ENCODE measurements at regions not wholly inside any gene's neighbourhood (a gene's known extent, or its start where the extent isn't known, plus 50 kb on each side); places are given as distances from the start of the nearest gene placed in this dataset.
"Not testable (repeated sequence)": the region's sequence is repeated elsewhere in the genome, so short reads cannot be mapped to it uniquely, and the experiment has no call there.

DNA sequence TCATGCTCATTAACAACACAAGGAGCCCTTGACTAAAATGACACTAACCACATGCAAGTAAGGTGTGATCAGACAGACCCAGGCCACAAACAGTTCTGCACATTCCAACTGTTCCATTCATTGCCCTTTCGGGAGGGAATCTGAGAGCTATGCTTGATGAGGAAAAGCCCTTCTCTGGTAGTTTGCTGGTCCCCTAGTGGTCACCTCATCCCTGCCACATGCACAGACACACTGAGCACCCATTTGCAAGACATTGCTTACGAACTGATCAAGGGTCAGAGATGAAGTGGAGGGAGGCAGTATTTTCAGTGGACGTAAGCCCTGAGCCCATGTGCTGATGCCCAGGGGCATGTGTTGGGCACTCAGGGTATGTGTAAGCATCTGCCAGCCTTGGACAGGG lies 220.9 kb downstream of the VAPA start:
- H4K20me1 ChIP-seq (ENCODE audit: insufficient read depth, low read depth, low read length); H2AFZ ChIP-seq (ENCODE audit: low read length); H3K9ac ChIP-seq (ENCODE audit: low read length); H3K36me3 ChIP-seq (ENCODE audit: insufficient read depth, low read length); H3K4me3 ChIP-seq (ENCODE audit: low read length); H3K9me2 ChIP-seq (replicated peaks; ENCODE audit: insufficient read depth, low read length); DNase-seq; H3K4me1 ChIP-seq (ENCODE audit: low read length); H3K27me3 ChIP-seq (ENCODE audit: low read length); H3K79me2 ChIP-seq (ENCODE audit: low read length); H3K4me2 ChIP-seq (ENCODE audit: low read depth, low read length, poor library complexity, severe bottlenecking); H3K27ac ChIP-seq (ENCODE audit: low read length); H3K9me3 ChIP-seq (ENCODE audit: low read length): not testable (repeated sequence)

DNA sequence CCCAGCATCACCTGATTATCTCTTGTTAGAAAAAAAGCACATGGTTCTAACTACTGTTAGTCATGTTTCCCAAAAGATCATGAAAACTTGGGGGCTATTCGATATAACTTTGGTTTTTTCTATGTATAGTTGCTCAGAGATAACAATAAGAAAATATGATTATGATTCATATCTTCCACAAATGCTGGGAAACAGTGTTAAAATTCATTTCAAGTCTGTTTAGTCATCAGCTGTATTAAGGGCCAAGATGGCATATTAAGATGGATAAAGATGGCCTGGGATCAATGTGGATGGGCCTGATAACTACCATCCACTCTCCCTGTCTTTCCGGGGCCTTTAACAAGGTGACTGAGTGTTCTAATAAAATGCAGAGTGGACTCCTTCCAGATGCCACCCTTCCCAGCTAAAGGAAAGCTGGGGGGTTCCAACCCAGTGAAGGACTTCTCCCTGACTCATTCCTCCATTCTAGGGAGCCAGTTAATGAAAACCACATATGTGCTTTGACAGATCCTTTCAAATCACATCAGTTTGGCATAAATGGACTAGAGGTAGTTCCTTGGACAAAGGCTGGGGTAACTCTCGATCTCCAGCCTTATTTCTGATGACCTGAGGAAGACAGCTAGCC lies 221.6 kb downstream of the VAPA start:
- Histone ChIP-seq H3K79me2 (ENCODE audit: low read length) (no peaks in the 10 kb centered on the region), H4K20me1 (ENCODE audit: insufficient read depth, low read depth, low read length) (no peaks in the 10 kb centered on the region), H3K4me1 (ENCODE audit: low read length) (no peaks in the 10 kb centered on the region), H3K9me2 (replicated peaks; ENCODE audit: insufficient read depth, low read length) (no peaks in the 10 kb centered on the region), H3K27me3 (ENCODE audit: low read length) (no peaks in the 10 kb centered on the region), H3K4me3 (ENCODE audit: low read length) (no peak overlapping the region), H3K4me2 (ENCODE audit: low read depth, low read length, poor library complexity, severe bottlenecking) (no peak overlapping the region), H3K9me3 (ENCODE audit: low read length) (no peaks in the 10 kb centered on the region), H3K9ac (ENCODE audit: low read length) (no peak overlapping the region), H2AFZ (ENCODE audit: low read length) (no peak overlapping the region), H3K36me3 (ENCODE audit: insufficient read depth, low read length) (no peaks in the 10 kb centered on the region), H3K27ac (ENCODE audit: low read length) (no peak overlapping the region)
- no peak for DNase-seq

DNA sequence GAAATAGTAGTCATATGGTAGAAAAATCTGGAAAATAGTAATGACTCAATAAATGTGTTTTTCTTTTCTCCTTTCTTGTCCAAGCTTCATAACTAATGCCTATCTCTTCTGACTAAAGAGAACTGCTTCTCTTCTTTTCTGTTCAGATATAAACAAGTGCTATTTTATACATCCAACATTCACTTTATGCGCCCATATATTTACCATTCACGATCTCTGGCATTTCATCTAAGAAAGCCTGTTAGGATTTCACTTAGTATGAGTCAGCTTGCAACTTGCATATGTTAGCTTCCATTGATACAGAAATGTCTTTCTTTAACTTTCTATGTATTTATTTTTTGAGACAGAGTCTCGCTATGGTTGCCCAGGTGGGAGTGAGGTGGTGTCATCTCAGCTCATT lies 224.9 kb downstream of the VAPA start:
- no peak for DNase-seq
- Histone ChIP-seq H3K79me2 (ENCODE audit: low read length) (no peaks in the 10 kb centered on the region), H4K20me1 (ENCODE audit: insufficient read depth, low read depth, low read length) (no peaks in the 10 kb centered on the region), H3K9ac (ENCODE audit: low read length) (no peak overlapping the region), H3K27ac (ENCODE audit: low read length) (no peak overlapping the region), H3K9me2 (replicated peaks; ENCODE audit: insufficient read depth, low read length) (no peaks in the 10 kb centered on the region), H2AFZ (ENCODE audit: low read length) (no peak overlapping the region), H3K4me1 (ENCODE audit: low read length) (no peaks in the 10 kb centered on the region), H3K9me3 (ENCODE audit: low read length) (no peaks in the 10 kb centered on the region), H3K36me3 (ENCODE audit: insufficient read depth, low read length) (no peaks in the 10 kb centered on the region), H3K4me3 (ENCODE audit: low read length) (no peak overlapping the region), H3K27me3 (ENCODE audit: low read length) (no peaks in the 10 kb centered on the region), H3K4me2 (ENCODE audit: low read depth, low read length, poor library complexity, severe bottlenecking) (no peak overlapping the region)

DNA sequence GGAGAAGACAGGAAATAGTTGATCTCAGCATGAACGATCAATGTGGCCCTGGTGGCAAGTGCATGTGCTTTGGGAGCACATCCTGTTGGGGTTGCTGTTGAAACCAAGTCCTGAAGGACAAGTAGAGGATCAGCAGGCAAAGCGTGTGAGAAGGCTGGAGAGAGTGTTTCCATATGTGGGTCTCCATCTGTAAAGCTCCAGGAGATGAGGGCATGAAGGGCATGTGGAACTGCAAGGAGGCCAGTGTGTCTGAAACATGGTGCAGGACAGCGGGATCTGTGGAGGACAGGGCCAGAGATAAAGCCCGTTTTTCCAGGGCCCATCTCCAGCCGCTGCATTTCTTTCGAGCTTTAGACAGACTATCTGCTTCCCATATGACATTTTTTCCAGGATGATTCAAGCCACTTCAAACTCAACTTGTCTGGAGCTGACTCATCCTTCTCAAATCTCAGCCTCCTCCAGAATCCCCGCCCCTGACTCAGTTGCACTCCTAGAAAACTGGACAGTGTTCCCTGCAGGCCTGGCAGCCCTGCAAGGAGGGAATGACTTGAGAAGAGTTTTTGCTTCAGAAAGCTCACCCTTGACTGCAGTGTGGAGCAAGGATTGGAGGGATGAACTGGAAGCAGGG lies 226.1 kb downstream of the VAPA start:
- Histone ChIP-seq H2AFZ (ENCODE audit: low read length) (no peak overlapping the region), H3K9ac (ENCODE audit: low read length) (no peak overlapping the region), H3K27me3 (ENCODE audit: low read length) (no peaks in the 10 kb centered on the region), H3K9me3 (ENCODE audit: low read length) (no peaks in the 10 kb centered on the region), H3K9me2 (replicated peaks; ENCODE audit: insufficient read depth, low read length) (no peaks in the 10 kb centered on the region), H3K36me3 (ENCODE audit: insufficient read depth, low read length) (no peaks in the 10 kb centered on the region), H3K79me2 (ENCODE audit: low read length) (no peaks in the 10 kb centered on the region), H4K20me1 (ENCODE audit: insufficient read depth, low read depth, low read length) (no peaks in the 10 kb centered on the region), H3K4me3 (ENCODE audit: low read length) (no peak overlapping the region), H3K4me1 (ENCODE audit: low read length) (no peaks in the 10 kb centered on the region), H3K27ac (ENCODE audit: low read length) (no peak overlapping the region), H3K4me2 (ENCODE audit: low read depth, low read length, poor library complexity, severe bottlenecking) (no peak overlapping the region)
- no peak for DNase-seq

DNA sequence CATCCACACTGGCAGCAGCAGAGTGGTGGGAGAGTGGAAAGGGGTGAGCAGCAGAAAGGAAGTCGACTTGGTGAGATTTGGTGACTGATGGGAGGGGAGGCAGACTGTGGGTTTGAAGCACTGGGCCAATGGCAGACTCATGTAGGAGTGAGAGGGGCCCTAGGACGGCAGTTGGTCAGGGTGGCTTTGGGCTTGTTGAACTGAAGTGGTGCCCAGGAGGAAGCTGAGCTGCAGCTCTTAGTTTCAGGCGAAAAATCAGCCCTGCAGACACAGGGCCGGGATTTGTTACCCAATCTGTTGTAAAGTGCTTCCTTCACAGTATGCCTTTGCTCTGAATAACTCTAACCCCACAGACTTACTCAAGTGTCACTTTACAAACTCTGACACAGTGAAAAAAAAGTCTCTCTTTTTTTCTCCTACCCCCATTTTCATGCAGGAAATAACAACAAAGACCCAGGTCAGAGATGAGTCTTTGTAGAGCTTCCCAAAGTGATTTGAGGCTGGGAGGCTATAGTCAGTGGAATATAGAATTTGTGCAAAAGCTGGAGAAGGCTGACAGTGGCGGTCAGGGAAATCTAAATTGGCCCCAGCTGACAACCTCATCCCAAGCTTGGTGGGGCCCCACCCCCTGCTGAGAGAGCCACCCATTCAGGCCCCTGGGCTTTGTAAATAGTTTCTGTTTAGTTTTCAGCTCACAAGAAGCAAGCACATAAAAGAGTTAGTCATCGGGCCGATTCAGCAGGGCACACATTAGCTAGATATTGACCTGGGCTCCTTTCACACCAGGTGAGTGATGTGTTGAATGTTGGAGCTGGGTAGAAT lies 226.9 kb downstream of the VAPA start:
- Histone ChIP-seq H3K4me2 (ENCODE audit: low read depth, low read length, poor library complexity, severe bottlenecking) (no peak overlapping the region), H3K4me1 (ENCODE audit: low read length) (no peaks in the 10 kb centered on the region), H4K20me1 (ENCODE audit: insufficient read depth, low read depth, low read length) (no peaks in the 10 kb centered on the region), H3K79me2 (ENCODE audit: low read length) (no peaks in the 10 kb centered on the region), H3K9me2 (replicated peaks; ENCODE audit: insufficient read depth, low read length) (no peaks in the 10 kb centered on the region), H2AFZ (ENCODE audit: low read length) (no peak overlapping the region), H3K36me3 (ENCODE audit: insufficient read depth, low read length) (no peaks in the 10 kb centered on the region), H3K27ac (ENCODE audit: low read length) (no peak overlapping the region), H3K9ac (ENCODE audit: low read length) (no peak overlapping the region), H3K4me3 (ENCODE audit: low read length) (no peak overlapping the region), H3K9me3 (ENCODE audit: low read length) (no peaks in the 10 kb centered on the region), H3K27me3 (ENCODE audit: low read length) (no peaks in the 10 kb centered on the region)
- DNase-seq = no peak

DNA sequence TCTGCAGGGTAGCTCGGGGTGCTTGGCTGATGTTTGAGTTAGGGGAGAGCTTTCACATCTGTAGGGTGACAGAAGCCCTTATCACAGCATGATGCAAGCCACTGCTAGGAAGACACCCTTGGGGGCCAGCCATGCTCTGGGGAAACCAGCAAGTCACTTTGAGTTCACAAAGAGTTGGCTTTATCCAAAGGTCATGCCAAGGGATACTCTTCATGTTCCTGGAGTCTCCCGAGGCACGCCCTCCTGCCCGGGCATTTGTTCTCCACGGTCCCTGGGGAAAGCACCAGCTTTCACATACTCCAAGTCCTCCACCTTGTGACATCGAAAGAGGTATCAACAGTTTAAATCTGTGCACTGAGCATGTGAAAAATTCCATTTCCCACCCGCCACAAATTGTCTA lies 227.7 kb downstream of the VAPA start:
- no peak for DNase-seq
- no peak overlapping the region for H3K4me3 ChIP-seq (ENCODE audit: low read length)
- no peaks in the 10 kb centered on the region for H3K27me3 ChIP-seq (ENCODE audit: low read length)
- no peak overlapping the region for H3K9ac ChIP-seq (ENCODE audit: low read length)
- no peaks in the 10 kb centered on the region for H3K79me2 ChIP-seq (ENCODE audit: low read length)
- no peak overlapping the region for H3K27ac ChIP-seq (ENCODE audit: low read length)
- no peaks in the 10 kb centered on the region for H3K9me2 ChIP-seq (replicated peaks; ENCODE audit: insufficient read depth, low read length)
- H3K4me1 ChIP-seq (ENCODE audit: low read length) = no peaks in the 10 kb centered on the region
- H3K4me2 ChIP-seq (ENCODE audit: low read depth, low read length, poor library complexity, severe bottlenecking) = no peak overlapping the region
- no peaks in the 10 kb centered on the region for H3K36me3 ChIP-seq (ENCODE audit: insufficient read depth, low read length)
- H4K20me1 ChIP-seq (ENCODE audit: insufficient read depth, low read depth, low read length) = no peaks in the 10 kb centered on the region
- H2AFZ ChIP-seq (ENCODE audit: low read length) = no peak overlapping the region
- no peaks in the 10 kb centered on the region for H3K9me3 ChIP-seq (ENCODE audit: low read length)

DNA sequence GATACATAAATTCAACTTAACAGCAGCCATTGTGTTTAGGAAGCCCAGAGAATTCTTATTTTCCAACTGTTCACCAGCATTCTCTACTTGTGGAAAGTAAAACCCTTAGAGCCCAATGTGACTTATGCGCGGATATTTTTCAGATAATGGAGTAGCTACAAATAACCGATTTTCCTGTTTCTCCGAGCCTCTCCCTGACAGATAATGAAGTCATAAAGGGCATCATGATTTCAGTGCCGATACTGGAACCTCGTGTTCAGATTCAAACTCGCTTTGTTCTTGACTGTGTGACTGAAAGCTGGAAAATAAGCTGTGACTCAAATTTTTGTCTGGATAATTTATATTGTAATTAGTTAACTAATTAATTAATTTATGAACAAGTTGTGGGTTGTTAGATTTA lies 228.2 kb downstream of the VAPA start:
- Histone ChIP-seq H3K9me3 (ENCODE audit: low read length) (no peaks in the 10 kb centered on the region), H4K20me1 (ENCODE audit: insufficient read depth, low read depth, low read length) (no peaks in the 10 kb centered on the region), H2AFZ (ENCODE audit: low read length) (no peak overlapping the region), H3K9ac (ENCODE audit: low read length) (no peak overlapping the region), H3K9me2 (replicated peaks; ENCODE audit: insufficient read depth, low read length) (no peaks in the 10 kb centered on the region), H3K4me3 (ENCODE audit: low read length) (no peak overlapping the region), H3K36me3 (ENCODE audit: insufficient read depth, low read length) (no peaks in the 10 kb centered on the region), H3K27ac (ENCODE audit: low read length) (no peak overlapping the region), H3K27me3 (ENCODE audit: low read length) (no peaks in the 10 kb centered on the region), H3K79me2 (ENCODE audit: low read length) (no peaks in the 10 kb centered on the region), H3K4me1 (ENCODE audit: low read length) (no peaks in the 10 kb centered on the region), H3K4me2 (ENCODE audit: low read depth, low read length, poor library complexity, severe bottlenecking) (no peak overlapping the region)
- no peak for DNase-seq

DNA sequence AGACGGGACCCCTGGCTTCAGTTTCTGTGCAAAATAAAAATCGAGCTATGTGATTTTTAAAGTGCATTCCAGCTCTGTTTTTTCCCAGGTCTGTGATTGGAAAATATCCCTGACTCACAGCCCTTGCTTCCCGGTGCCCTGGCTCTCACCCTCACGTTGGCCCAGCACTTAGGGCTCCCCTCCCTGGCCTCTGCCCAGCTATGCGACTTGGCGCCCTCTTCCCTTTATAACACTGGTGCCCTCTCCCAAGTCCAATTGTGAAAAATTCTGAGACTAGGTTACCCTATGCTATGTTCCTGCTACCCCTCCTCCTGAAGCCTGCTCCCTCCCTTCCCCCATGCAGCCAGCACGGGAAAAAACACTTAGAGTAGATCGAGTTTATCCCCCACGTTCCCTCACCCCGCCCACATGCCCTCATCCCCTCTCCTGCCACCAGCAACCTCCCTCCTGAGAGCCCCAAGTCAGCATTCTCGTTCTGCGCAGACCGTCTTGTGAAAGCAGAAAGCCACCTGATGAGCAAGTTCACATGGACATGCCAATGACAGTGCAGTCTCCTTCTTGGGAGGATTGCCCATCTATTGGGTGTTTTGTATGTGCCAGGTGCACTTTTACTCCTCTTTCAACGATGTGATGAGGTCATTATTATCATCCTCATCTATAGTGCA lies 228.8 kb downstream of the VAPA start:
- Histone ChIP-seq H3K36me3 (ENCODE audit: insufficient read depth, low read length) (no peaks in the 10 kb centered on the region), H3K4me1 (ENCODE audit: low read length) (no peaks in the 10 kb centered on the region), H2AFZ (ENCODE audit: low read length) (no peak overlapping the region), H3K9me3 (ENCODE audit: low read length) (no peaks in the 10 kb centered on the region), H3K9ac (ENCODE audit: low read length) (no peak overlapping the region), H3K79me2 (ENCODE audit: low read length) (no peaks in the 10 kb centered on the region), H3K9me2 (replicated peaks; ENCODE audit: insufficient read depth, low read length) (no peaks in the 10 kb centered on the region), H3K27me3 (ENCODE audit: low read length) (no peaks in the 10 kb centered on the region), H3K4me3 (ENCODE audit: low read length) (no peak overlapping the region), H4K20me1 (ENCODE audit: insufficient read depth, low read depth, low read length) (no peaks in the 10 kb centered on the region), H3K4me2 (ENCODE audit: low read depth, low read length, poor library complexity, severe bottlenecking) (no peak overlapping the region), H3K27ac (ENCODE audit: low read length) (no peak overlapping the region)
- DNase-seq = no peak
